DOHH2 (cell line): ENCODE measurements at regions not wholly inside any gene's neighbourhood (a gene's known extent, or its start where the extent isn't known, plus 50 kb on each side); places are given as distances from the start of the nearest gene placed in this dataset.

Experiments
- EZH2phosphoT487 ChIP-seq: fragments of 200-600 bp; sonication (generic); IDR thresholded peaks from 2 replicates; pipeline ENCODE4 v1.6.1; 2017; ENCODE audit warnings: borderline replicate concordance, mild to moderate bottlenecking, antibody characterized with exemption, low read length, moderate library complexity, mixed read lengths
- TF ChIP-seq, protein P1 (sequence below): fragments of 200-600 bp; sonication (generic); IDR thresholded peaks from one replicate; pipeline ENCODE4 v1.5.1; 2014; ENCODE audit warnings: antibody characterized with exemption, mild to moderate bottlenecking, low read depth, low read length; ENCODE audit not compliant: poor library complexity, severe bottlenecking

DNA sequence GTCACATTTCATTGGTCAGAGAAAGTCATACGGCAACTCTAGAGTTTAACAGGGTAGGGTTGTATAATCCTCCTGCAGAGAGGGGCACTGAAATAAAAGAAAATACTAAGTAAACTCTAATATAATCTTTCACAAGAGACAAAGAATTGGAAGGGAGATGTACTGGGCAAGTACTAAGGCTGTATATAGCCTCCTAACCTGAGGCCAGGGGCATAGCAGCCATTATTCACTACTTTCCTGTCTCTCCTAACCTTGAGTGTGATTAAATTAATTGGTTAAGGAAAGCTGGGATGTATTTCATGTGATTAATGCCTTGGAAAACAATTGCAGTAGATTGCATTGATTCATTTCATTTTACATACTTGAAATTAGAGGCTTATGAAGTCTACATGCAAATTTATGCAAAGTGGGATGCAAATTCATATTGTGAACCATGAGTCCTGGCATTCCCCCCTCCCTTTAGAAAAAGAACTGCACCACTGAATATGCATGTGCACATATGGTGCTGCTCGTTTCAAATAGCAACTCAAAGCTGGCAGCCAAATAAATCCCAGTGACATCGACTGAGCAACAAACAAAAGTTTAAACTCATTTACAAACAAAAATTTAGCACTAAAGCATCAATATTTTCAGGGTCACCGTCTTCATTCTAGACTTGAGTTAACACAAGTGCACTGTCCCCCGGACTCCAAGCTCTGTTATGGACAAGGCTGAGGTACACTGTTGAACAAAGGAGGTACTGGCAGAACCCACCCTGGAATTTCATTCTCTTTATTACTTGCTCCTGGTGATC lies 70.0 kb downstream of the DMAC1 start:
- TF ChIP-seq, protein P1, sequence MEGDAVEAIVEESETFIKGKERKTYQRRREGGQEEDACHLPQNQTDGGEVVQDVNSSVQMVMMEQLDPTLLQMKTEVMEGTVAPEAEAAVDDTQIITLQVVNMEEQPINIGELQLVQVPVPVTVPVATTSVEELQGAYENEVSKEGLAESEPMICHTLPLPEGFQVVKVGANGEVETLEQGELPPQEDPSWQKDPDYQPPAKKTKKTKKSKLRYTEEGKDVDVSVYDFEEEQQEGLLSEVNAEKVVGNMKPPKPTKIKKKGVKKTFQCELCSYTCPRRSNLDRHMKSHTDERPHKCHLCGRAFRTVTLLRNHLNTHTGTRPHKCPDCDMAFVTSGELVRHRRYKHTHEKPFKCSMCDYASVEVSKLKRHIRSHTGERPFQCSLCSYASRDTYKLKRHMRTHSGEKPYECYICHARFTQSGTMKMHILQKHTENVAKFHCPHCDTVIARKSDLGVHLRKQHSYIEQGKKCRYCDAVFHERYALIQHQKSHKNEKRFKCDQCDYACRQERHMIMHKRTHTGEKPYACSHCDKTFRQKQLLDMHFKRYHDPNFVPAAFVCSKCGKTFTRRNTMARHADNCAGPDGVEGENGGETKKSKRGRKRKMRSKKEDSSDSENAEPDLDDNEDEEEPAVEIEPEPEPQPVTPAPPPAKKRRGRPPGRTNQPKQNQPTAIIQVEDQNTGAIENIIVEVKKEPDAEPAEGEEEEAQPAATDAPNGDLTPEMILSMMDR, result no peak
- no peak for TF ChIP-seq EZH2phosphoT487
